Loucy (cell line): ENCODE measurements at regions not wholly inside any gene's neighbourhood (a gene's known extent, or its start where the extent isn't known, plus 50 kb on each side); places are given as distances from the start of the nearest gene placed in this dataset.

Experiments
- CTCF ChIP-seq: fragments of 200-600 bp; sonication (generic); conservative IDR thresholded peaks from 2 replicates; pipeline ENCODE4 v1.5.1; 2014; ENCODE audit warnings: mild to moderate bottlenecking, antibody characterized with exemption, low read length
- EZH2phosphoT487 ChIP-seq: fragments of 200-600 bp; IDR thresholded peaks from 2 replicates; pipeline ENCODE4 v1.6.1; 2018; ENCODE audit warnings: antibody characterized with exemption, mild to moderate bottlenecking, moderate library complexity, borderline replicate concordance

- TF ChIP-seq CTCF: no peak
- TF ChIP-seq EZH2phosphoT487: no peak
Observed at GRCh38 chr2:128911276-128911675, 592.6 kb upstream of the HS6ST1 start.
